KBM-7 (cell line): ENCODE measurements at regions not wholly inside any gene's neighbourhood (a gene's known extent, or its start where the extent isn't known, plus 50 kb on each side); places are given as distances from the start of the nearest gene placed in this dataset.
"Not testable (repeated sequence)": the region's sequence is repeated elsewhere in the genome, so short reads cannot be mapped to it uniquely, and the experiment has no call there.

Experiments used
- DNase-seq: peaks from one replicate; pipeline ENCODE4 v3.0.0-alpha.2; 2015
- in situ Hi-C: fragments of 300-500 bp; cut with MboI; formaldehyde crosslinking; loops from 2 replicates; pipeline ENCODE4 v1.14.3; 2020; ENCODE audit warnings: low sequenced_read_pairs, low pct_unique_long_range_greater_than_20kb, mixed read lengths

- in situ Hi-C loops = no loop called here
- no peak for DNase-seq
Observed at GRCh38 chr10:38209332-38209731, 115.2 kb downstream of the ZNF37A start.

GRCh38 chr10:38209748-38210147, 115.6 kb downstream of the ZNF37A start:
- in situ Hi-C loops, DNase-seq: not testable (repeated sequence)

- no peak for DNase-seq
- in situ Hi-C loops = no loop called here
Observed at GRCh38 chr10:38212460-38212859, 118.3 kb downstream of the ZNF37A start.

- in situ Hi-C loops = no loop called here
- DNase-seq = no peak
Observed at GRCh38 chr10:38226385-38226784, 132.2 kb downstream of the ZNF37A start.

- no peak for DNase-seq
- in situ Hi-C loops = no loop called here
Observed at GRCh38 chr10:38228394-38228793, 134.3 kb downstream of the ZNF37A start.

GRCh38 chr10:38238479-38238878, 144.3 kb downstream of the ZNF37A start:
- DNase-seq, in situ Hi-C loops: not testable (repeated sequence)

- DNase-seq, in situ Hi-C loops: not testable (repeated sequence)
Observed at GRCh38 chr10:38242061-38242649, 148.0 kb downstream of the ZNF37A start.

- DNase-seq, in situ Hi-C loops: not testable (repeated sequence)
Observed at GRCh38 chr10:38248113-38248512, 154.0 kb downstream of the ZNF37A start.

- DNase-seq, in situ Hi-C loops: not testable (repeated sequence)
Observed at GRCh38 chr10:38252551-38252950, 158.4 kb downstream of the ZNF37A start.

- in situ Hi-C loops, DNase-seq: not testable (repeated sequence)
Observed at GRCh38 chr10:38267555-38267954, 173.4 kb downstream of the ZNF37A start.

- in situ Hi-C loops, DNase-seq: not testable (repeated sequence)
Observed at GRCh38 chr10:38271031-38271430, 176.9 kb downstream of the ZNF37A start.

- DNase-seq, in situ Hi-C loops: not testable (repeated sequence)
Observed at GRCh38 chr10:38274879-38275278, 180.7 kb downstream of the ZNF37A start.

- DNase-seq, in situ Hi-C loops: not testable (repeated sequence)
Observed at GRCh38 chr10:38292560-38292959, 198.4 kb downstream of the ZNF37A start.

- DNase-seq, in situ Hi-C loops: not testable (repeated sequence)
Observed at GRCh38 chr10:38310111-38310510, 216.0 kb downstream of the ZNF37A start.

- DNase-seq, in situ Hi-C loops: not testable (repeated sequence)
Observed at GRCh38 chr10:38315090-38315805, 221.1 kb downstream of the ZNF37A start.

- DNase-seq, in situ Hi-C loops: not testable (repeated sequence)
Observed at GRCh38 chr10:38321393-38321792, 227.3 kb downstream of the ZNF37A start.

GRCh38 chr10:38330306-38330705, 236.2 kb downstream of the ZNF37A start:
- in situ Hi-C loops, DNase-seq: not testable (repeated sequence)

- in situ Hi-C loops, DNase-seq: not testable (repeated sequence)
Observed at GRCh38 chr10:38331106-38331505, 237.0 kb downstream of the ZNF37A start.

- DNase-seq, in situ Hi-C loops: not testable (repeated sequence)
Observed at GRCh38 chr10:38333699-38334098, 239.6 kb downstream of the ZNF37A start.

- DNase-seq, in situ Hi-C loops: not testable (repeated sequence)
Observed at GRCh38 chr10:38350645-38351044, 256.5 kb downstream of the ZNF37A start.
